Activated gamma-delta T cell treated with anti-CD3 and anti-CD28 coated beads, Interleukin-2, amount 50 U/mL, for 16 hours (primary cell): ENCODE measurements at regions not wholly inside any gene's neighbourhood (a gene's known extent, or its start where the extent isn't known, plus 50 kb on each side); places are given as distances from the start of the nearest gene placed in this dataset.
"Not testable (repeated sequence)": the region's sequence is repeated elsewhere in the genome, so short reads cannot be mapped to it uniquely, and the experiment has no call there.

ENCODE experiments used
- DNase-seq: peaks from one replicate; pipeline ENCODE4 v3.0.0-alpha.2; 2020; ENCODE audit warnings: low read depth

DNA sequence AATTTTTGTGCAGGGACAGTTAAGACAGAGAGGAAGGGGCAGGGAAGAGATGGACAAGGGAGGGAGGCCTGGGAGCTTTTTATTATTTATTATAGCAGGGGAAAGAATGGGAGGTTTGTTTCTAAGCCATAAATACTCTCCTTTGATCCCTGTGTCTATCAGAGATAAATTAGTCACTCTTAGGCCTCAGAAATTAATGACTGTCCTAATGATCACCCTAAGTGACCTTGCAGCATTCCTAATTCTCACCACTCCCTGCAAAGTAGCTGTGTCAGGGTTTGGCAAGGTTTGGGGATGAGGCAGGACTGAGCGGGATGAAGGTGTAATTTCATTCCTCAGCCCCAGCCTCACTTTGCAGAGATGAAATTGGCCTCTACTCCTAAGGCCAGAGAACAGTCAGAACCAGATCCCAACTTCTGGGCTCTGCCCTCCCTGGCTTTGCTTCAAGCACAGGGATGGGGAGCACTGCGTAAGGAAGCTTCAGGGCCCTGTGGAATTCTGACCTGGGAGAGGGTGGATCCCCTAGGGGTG lies 95.0 kb downstream of the TMEM17 start:
- DNase-seq: no peak

DNA sequence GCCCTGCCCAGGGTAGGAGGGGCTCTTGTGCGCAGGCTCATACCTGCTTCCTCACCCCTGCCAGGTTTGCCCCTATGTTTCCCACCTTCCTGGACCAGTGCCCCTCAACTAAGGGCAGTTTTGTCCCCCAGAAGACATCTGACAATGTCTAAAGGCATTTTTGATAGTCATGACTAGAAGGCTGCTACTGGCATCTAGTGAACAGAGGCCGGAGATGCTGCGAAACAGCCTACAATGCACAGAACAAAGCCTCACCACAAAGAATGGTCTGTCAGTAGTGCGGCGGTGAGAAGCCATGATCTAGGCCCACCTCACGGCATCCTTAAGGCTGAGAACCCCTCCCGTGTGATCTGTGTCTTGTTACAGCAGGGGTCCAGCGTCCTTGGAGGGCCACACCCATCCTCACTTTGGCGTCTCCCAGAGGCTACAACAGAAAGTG lies 96.0 kb downstream of the TMEM17 start:
- no peak for DNase-seq

DNA sequence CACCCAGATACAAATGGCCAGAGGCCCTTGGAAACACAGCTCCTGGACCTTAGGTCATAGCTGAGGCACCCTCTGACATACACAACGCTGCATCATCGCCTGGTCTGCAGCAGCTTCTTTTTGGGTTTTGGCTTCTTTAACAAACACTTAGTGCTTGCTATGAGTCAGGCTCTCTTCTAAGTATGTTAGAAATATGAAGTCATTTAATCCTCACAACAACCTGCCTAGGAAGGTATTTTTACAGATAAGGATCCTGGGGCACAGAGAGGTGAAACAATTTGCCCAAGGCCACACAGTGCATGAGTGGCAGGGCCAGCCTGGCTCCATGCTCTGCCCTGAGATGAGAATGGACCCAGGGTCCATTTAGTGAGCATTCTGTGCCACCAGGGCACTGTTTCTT lies 96.6 kb downstream of the TMEM17 start:
- DNase-seq: no peak

DNA sequence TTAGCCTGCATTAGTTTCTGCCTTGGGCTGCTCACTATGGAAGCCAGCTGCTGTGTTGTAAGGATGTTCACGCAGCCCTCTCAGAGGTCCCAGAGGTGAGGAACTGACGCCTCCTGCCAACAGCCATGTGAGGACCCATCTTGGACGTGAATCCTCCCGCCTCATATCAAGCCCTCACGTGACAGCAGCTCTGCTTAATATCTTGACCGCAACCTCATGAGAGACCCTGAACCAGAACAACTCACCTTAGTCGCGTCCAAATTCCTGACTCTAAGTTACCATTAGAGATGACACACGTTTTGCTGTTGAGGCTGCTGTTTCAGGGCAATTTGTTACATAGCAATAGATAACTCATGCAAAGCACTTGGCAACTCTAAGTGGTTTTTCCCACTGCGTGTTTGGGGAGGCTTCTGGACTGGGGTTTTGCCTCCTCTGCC lies 97.7 kb downstream of the TMEM17 start:
- no peak for DNase-seq

DNA sequence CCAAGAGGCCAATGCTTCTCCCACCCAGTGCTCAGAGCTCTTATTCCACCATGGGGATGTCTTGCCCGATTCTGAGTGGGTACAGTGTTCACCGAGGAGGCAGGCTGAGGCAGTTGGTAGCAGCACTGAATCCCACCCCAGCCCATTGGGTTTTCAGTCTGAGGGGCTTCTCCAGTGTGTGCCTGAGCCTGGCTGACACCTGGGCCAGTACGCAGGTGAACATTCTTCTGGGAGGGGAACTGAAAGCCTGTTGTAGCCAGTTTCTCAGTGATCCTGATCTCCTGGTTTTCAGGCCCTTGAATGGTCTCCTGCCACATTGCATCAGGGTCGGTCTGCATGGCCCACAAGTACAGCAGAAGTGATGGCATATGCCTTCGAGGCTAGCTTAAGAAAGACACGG lies 98.2 kb downstream of the TMEM17 start:
- no peak for DNase-seq

DNA sequence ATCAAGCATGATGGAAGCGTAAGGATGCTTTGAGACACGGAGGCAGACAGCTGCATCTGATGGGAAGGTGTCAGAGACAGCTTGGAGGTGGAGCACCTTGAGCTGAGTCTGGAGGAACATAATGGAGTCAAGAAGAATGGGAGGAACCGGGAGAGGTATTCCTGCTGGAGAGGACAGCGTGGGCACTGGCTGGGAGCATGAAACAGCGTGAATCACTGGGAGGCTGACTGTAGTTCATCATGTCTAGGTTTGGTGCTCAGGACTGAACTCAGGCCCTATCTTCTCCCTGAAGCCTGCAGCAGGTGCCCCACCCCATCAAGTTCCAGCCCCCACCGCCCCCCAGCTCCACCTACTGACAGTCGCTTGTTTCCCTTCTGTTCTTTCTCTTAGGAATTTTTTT lies 98.6 kb downstream of the TMEM17 start:
- DNase-seq: no peak

DNA sequence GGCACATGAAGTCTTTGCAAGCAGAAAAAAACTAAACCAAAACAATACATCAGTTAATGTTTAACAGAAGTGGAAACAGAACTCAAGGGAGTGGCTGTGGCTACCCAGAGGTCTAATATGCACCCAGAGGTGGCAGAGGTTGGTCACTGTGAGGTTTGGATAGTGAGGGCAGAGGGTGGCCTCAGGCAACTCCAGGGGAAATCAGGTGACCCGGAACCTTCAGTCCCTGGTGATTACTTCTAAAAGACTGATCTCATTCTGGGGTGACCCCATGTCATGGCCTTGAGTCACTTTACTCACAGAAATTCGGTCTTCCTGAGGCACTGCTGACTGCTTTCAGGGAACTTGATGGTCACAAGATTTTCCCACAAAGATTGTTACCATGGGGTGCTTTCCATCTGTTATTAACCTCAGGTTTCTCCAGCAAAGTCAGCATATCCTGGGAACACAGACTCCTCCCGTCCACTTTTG lies 99.4 kb downstream of the TMEM17 start:
- DNase-seq: no peak

DNA sequence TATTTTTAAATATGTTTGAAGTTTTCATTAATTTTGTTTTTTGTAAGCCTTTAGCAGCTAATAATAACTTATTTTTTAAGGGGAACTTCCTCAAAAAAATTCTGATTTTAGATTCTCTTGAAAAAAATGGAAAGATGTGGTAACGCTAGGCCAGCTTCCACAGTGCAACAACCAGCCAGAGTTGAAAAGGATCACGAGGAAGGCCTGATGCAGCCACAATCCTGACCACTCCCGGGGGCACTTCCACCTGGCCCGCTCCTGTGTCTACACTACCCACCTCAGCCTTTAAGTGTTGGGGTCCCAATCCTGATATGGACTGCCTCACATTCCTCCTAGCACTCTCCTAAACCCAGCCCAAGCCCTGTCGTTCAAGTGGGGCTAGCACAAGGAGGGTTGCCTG lies 101.1 kb downstream of the TMEM17 start:
- no peak for DNase-seq

DNA sequence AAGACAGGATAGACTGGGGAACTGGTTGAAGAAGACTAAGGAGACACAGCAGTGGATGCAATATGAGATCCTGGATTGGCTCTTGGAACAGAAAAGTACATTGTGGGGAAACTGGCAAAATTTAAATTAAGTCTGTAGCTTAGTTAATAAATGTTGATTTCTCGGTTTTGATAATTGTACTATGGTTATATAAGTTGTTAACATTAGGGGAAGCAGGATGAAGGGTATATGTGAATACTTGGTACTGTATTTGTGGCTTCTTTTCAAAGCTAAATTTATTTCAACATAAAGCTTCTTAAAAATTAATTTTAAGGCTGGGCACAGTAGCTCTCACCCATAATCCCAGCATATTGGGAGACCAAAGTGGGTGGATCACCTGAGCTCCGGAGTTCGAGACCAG lies 103.8 kb downstream of the TMEM17 start:
- no peak for DNase-seq

DNA sequence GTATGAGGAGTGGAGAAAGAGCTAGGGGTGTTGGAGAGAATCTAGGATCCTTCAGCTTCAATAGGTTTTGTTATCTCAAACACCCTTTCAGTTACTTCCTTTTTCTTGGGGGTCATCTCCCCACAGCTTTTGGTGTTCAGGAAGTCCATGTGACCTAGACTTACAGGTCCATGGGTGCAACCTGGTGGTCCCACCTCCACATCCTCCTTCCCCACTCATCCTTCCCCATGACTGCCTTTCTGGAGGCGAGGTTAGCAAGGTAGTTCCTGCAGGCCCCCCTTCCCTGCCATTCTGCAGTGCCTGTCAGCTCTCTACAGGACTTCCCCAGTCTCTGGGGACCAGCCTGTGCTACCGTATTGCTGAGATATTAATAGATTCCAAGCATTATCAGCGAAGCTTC lies 107.6 kb downstream of the TMEM17 start:
- no peak for DNase-seq

DNA sequence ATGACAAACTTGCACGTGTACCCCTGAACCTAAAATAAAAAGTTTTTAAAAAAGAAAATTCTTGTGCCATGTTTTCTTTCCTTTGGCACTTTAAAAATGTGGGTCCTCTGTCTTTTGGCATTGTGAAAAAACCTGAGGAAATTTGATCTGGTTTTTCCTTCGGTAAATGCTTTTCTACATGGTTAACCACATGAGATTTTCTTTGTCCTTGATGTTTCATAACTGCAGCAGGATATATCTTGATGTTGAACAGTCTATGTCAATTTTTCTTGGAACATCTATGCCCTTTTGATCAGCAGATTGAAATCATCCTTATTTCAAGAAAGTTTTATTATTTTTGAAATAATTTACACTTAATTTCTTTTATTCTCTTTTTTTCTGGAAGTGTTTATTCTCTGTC lies 109.1 kb downstream of the TMEM17 start:
- no peak for DNase-seq

DNA sequence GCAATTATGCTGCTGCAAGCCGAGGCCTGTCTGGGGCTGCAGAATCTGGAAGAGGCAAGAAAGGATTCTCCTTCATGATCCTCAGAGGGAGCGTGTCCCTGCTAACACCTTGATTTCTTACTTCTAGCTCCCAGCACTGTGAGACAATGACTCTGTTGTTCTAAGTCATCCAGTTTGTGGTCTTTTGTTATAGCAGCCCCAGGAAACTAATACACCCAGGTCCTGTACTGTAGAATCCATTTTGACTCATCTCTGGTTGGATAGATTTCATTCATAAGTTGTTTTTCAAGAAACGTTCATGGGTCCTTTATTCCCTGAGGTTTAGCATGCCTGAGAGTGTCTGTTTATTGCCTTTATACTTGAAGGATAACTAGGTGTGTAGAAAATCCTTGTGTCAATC lies 112.7 kb downstream of the TMEM17 start:
- DNase-seq: no peak

DNA sequence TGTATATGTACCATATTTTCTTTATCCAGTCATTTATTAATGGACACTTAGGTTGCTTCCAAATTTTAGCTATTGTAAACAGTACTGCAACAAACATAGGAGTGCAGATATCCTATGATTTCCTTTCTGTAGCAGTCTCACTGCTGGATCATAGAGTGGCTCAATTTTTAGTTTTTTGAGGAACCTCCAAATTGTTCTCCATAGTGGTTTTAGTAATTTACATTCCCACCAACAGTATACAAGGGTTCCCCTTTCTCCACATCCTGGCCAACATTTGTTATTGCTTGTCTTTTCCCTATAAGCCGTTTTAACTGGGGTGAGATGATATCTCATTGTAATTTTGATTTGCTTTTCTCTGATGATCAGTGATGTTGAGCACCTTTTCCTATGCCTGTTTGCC lies 114.3 kb downstream of the TMEM17 start:
- DNase-seq: no peak

DNA sequence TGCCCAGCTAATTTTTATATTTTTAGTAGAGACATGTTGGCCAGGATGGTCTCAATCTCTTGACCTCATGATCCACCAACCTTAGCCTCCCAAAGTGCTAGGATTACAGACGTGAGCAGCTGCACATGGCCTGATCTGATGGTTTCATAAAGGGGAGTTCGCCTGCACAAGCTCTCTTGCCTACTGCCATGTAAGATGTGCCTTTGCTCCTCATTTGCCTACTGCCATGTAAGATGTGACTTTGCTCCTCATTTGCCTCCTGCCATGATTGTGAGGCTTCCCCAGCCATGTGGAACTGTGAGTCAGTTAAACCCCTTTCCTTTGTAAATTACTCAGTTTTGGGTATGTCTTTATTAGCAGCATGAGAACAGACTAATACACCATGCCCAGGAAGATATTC lies 119.6 kb downstream of the TMEM17 start:
- not testable (repeated sequence) for DNase-seq

DNA sequence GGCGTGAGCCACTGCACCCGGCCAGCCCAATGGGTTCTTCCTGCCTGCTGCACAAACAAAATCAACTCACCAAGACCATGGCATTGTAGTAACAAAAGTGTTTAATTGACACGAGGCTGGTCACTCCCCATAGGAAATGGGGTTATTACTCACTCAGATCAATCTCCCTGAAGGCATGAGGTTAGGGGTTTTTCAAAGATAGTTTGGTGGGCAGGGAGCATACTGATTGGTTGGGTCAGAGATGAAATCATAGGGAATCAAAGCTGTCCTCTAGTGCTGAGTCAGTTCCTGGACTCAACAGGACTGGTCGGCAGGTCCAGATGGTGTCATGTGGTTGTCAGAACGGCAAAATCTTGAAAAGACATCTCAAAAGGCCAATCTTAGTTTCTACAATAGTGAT lies 122.1 kb downstream of the TMEM17 start:
- DNase-seq: no peak

DNA sequence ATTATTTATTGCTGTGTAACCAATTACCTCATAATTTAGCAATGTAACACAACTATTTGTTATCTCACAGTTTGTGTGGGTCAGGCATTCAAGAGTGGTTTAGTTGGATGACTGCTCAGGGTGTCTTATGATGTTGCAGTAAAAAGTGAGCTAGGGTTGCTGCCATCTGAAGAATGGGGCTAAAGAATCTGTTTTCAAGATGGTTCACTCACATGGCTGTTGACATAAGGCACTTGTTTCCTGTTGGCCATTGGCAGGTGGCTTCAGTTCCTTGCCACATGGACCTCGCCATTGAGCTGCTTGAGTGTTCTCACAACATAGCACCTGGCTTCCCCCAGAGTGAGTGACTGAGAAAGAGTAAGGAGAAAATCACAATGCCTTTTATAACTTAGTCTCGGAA lies 123.2 kb downstream of the TMEM17 start:
- no peak for DNase-seq

DNA sequence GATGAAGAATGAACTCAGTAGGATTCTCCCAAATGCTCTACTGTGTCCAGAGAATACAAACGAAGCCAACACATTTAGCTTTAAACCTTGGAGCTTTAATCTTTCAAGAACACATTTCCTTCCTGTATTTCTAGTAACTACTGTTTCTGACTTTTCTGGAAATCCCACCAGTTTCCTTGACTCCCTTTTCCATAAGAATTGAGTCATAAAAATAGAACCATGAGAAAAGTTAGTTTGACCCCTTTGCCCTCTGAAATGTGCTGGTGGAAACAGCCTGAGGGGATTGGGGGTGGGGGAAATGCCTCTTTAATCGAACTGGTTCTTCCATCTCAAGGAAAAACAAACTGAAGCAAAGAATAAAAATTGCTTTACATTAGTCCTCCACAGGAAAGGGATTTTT lies 123.9 kb downstream of the TMEM17 start:
- no peak for DNase-seq

DNA sequence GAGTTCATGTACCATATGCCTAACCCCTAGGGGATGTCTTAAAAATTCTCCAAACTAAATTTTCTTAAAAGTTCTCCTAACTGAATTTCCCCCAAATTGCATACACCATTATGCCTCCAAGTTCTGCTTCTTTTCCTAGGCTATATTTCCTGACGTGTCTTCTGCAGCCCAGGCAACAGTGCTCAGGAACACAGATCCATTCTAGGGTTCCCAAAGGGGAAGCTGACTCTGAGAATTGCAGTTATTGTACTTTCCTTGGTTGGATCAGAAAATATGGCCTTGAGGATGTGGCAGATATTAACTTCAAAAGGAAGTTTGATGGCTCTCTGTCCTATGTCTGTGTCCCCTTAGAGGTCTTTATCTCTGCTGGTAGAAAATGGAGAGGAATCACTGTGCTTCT lies 124.3 kb downstream of the TMEM17 start:
- DNase-seq: no peak

DNA sequence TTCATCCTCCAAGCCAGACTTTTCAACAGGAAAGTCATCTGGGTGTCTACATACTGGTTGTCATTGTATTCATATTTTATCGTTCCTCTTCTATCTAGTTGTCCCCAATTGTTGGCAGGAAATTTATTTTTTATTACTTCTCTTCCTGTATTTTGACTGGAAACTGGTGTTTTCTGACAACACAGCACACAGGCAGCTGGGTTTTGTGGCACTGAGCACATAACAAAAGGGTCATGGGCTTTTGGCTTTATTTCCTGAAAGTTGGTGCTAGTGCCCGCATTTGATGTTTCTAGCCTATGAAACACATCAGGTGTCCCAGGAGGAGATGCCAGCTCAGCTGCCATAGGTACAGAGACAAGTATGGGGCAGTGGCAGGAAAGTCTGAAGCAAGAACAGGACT lies 126.4 kb downstream of the TMEM17 start:
- no peak for DNase-seq

DNA sequence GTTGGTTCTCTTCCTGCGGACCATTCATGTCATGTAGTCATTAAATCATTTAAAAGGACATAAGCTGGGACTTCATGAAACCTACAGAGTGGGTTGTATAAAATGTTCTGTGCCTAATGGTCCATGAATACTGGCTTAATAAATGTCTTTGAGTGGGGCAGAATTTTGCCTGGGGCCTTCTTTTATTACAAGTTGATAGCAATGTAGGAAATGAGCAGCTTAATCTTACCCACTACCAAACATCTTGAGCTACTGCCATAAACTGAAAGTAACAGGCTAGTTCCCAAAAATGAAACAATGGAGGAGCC lies 130.9 kb downstream of the TMEM17 start:
- no peak for DNase-seq

DNA sequence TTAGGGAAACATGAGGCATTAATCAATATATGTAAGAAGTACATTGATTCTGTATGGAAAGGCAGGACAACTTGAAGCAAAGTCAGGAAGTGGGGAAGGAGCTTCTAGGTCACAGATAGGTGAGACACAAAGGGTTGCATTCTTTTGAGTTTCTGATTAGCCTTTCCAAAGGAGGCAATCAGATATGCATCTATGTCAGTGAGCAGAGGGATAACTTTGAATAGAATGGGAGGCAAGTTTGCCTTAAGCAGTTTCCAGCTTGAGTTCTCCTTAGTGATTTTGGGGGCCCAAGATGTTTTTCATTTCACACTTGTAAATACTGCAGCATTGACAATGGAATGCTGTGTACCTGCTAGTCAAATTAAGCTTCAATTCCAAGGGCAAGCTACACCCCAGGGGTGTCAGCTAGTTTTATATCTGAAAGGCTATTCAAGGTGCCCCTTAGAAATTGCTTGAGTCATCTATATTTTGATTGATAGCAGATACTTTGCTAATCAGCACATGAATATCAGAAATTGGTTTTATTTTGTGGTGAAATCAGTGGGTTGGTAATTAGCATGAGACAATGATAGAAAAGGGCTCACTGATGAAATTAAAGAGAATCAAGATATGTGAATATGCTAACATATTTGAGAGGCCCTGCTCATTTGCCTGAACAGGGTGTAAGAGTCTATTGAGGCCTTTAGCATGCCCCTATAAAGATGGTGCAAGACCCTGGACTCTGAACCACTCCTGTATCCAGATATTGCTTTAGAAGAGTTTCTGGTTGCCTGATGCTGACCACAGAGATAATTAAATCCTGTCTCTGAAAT lies 131.5 kb downstream of the TMEM17 start:
- DNase-seq: no peak

DNA sequence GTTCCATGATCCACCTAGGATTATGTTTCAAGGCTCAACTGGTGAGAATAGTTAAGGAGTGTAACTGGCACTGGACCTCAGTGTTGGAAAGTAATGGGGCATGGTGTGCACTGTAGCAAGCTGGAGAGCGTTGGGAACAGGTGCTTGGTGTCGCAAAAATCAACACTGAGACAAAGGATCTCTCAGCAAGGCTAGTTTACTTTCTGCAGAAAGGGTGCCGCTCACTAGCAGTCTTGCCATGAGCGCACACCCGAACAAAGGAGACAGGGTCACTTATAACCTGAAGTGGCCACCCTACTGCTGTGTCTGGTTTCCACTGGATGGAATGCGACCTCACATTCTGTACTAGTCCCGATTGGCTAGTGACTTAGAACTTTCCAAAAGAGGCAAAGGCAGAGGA lies 133.2 kb downstream of the TMEM17 start:
- DNase-seq: no peak

DNA sequence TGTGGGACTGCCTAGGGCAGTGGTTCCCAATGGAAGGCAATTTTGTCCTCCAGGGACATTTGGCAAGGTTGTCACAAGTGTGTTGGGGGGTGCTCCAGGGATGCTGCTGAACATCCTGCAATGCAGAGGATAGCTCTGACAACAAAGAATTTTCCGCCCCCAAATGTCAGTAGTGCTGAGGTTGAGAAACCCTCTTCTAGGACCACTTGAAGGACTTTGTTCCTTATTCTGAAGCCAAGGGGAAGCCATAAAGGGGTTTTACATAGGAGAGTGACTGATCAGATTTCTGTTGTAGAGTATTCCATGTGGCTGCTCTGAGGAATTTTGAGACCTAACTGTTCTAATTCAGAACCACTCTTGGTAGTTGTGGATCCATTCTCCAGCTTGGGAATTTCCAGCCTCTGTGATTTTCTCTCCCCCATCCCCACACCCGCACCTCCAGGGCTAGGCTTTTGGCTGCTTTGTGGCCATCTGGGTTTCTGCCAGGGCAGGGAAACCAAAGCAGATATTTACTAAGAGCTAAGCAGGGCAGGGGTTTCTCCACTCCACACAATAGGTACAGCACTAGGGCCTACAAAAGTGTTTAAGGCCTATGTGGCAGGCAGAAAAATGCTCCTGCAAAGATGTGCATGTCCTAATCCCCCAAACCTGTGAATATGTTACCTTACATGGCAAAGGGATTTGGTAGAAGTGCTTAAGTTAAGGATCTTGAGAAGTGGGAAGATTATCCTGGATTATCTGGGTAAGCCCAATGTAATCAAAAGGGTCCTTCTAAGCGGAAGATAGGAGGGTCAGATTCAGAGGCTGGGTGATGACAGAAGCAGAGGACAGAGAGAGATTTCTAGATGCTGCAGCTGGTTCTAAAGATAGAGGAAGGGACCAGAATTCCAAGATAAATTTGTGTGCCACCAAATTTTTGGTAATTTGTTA lies 135.4 kb downstream of the TMEM17 start:
- no peak for DNase-seq
